ENCODE measurements at regions not wholly inside any gene's neighbourhood (a gene's known extent, or its start where the extent isn't known, plus 50 kb on each side); places are given as distances from the start of the nearest gene placed in this dataset.

DNA sequence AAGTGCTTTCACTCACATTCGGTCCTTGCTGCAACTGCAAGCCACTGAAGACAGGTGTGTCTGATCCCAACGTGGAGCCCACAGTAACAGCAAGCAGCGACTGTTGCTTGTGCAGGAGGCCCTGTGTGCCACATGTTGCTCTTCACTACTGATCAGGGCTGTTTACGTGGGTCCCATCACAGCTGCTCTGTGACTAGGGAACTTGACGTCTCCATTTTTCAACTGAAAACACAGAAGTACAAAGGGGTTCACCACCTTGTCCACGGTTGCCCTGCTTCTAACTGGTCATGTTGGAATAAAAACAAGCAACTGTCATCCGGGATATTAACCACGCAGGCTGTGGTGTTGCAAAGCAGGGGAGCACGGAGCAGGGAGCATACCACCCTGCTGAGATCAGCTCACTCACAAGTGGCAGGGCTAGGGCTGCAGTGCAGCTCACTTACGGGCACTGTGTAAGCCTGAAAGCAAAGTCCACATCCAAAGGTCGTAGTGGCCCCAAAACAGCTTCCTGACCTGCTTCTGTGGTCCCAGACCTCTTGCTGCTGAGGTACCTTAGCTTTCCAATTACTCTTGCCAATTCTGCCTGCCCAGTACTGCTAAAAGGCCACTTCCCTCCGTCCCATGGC lies 105.8 kb upstream of the DUSP22 start:
- no peak overlapping the region for H3K4me3 ChIP-seq (ENCODE audit: low read depth, low read length)
- peak; percentile 24 for DNase-seq (ENCODE audit: low read depth)
- TF ChIP-seq, protein P1, sequence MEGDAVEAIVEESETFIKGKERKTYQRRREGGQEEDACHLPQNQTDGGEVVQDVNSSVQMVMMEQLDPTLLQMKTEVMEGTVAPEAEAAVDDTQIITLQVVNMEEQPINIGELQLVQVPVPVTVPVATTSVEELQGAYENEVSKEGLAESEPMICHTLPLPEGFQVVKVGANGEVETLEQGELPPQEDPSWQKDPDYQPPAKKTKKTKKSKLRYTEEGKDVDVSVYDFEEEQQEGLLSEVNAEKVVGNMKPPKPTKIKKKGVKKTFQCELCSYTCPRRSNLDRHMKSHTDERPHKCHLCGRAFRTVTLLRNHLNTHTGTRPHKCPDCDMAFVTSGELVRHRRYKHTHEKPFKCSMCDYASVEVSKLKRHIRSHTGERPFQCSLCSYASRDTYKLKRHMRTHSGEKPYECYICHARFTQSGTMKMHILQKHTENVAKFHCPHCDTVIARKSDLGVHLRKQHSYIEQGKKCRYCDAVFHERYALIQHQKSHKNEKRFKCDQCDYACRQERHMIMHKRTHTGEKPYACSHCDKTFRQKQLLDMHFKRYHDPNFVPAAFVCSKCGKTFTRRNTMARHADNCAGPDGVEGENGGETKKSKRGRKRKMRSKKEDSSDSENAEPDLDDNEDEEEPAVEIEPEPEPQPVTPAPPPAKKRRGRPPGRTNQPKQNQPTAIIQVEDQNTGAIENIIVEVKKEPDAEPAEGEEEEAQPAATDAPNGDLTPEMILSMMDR (IDR thresholded peaks at IDR 0.05; ENCODE audit: insufficient read depth, low read depth, low read length) = no peak

DNA sequence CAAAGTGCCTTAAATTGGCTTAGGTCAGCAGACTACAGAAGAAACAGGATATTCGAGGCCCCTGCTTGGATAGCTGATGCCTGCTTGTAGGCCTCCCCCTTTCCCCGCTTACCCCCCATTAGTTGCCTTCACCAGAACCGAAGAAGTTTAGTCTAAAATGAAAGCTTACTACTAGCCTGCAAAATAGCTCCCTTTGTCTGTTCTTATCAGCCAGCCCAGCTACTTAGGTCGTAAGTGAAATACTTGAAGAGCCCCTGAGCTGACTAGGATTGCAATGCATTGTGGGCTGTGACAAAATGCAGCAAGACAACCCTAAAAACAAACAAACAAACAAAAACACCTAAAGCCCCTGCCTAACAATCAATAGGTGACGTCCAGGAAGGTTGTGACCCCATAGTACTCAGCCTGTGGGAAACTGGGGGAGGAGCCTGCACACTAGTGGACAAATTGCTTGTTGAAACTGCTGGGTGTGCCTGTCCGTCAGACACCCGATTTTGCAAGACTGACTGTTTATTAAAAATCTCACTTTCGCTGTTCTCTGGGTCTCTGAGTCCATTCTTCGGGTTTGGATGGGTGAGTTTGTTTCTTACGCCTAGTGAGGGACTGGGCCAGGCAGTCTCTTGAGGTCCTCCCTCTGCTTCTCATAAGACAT lies 105.0 kb upstream of the DUSP22 start:
- peak; percentile 4 for DNase-seq (ENCODE audit: low read depth)

DNA sequence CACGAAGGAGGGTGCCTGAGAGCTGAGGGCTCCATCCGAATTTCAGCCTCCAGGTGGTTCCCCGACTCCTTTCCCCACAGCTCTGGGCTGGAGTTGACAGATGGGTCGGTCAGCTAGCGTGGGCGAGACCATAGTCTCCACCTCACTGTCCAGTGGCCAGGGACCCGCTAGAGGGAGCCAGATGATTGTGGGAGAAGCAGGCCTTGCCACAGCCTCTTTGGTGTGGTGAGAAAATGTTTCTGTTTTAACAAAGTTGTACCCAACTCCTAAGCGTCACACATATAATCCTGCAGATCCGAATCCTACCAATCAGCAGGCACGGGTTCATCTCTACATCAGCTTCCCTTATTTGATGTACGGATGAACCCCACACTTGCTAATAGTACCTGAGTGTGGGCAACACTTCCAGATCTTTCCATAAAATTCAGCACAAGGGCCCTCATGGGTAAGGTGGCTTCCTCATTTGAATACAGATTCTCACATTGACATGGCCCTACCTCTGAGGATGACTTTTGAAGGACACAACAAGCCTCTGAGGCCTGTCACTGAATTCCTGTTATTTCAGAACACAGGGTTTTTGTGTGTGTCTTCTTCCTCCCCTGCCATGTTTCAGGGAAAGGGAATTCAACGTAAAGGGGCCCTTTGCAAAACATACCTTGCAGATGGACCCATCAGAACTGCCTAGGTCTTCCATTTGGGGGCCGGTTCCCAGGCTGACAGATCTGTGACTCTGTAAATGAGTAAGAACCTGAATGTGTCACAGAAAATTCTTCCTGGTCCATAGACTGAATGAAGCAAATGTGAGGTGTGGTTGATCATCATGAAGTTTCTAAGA lies 103.2 kb upstream of the DUSP22 start:
- TF ChIP-seq, protein P1 (IDR thresholded peaks at IDR 0.05; ENCODE audit: insufficient read depth, low read depth, low read length) = peak; percentile 89
- H3K4me3 ChIP-seq (ENCODE audit: low read depth, low read length) = no peak overlapping the region
- DNase-seq (ENCODE audit: low read depth) = peak; percentile 68

More for the DNA sequence above, 105.0 kb upstream of the DUSP22 start:
- H3K4me3 ChIP-seq (ENCODE audit: low read depth, low read length) = no peak overlapping the region
- TF ChIP-seq, protein P1 (IDR thresholded peaks at IDR 0.05; ENCODE audit: insufficient read depth, low read depth, low read length) = no peak

DNA sequence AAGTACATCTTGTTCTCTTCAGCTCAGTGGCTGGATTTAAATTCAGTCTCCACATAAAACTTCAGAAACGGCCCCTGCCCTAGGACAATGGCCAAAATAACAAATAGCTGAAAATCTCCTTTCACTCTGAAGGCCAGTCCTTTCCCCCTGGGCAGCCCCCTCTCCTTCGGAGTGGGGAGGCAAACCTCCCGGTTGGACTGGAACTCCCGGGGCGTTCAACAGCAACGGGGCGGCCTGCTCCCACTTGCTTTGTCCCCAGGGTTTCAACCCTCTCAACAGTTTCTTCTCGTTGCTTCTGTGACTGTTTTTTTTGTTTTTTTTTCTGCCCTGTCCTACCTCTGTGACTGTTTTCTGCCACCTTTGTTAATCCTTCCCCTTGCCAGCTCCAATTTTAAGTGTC lies 102.6 kb upstream of the DUSP22 start:
- TF ChIP-seq, protein P1 (IDR thresholded peaks at IDR 0.05; ENCODE audit: insufficient read depth, low read depth, low read length) = no peak
- DNase-seq (ENCODE audit: low read depth) = no peak
- no peak overlapping the region for H3K4me3 ChIP-seq (ENCODE audit: low read depth, low read length)

DNA sequence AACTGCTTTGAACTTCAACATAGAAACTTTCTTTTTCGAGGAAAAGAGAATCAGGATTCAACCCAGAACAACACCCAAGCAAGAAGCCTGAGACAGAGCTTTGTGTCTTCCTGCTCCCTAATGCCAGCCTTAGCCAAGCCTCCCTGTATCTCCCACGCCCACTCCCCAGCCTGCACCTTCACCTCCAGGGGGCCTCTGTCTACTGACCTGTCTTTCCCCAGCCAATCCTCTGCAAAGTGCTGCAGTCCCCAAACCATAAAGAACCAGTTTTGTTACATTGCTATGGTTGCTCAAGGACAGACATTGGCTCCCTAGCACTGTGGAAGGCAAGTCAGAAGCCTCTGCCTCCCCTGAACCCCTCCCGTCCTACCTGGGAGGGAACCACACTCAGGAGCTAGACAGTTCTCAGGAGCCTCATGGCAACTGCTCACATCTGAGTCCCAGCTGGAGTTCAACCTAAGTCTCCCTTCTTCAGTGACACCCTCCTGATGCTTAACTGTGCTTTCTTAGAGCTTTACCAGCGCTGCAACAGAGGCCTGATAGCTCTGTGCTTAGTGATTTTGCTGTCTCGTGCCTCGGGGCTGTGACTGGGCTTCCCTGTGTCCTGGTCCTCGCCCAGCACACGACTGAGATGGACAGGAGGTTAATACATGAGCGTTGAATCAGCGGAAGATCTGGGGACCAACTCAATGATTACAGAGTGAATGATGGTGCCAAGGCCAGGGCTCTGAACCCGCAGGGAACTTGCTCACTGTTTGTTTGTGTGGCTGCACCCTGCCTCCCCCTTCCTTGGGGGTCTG lies 101.5 kb upstream of the DUSP22 start:
- H3K4me3 ChIP-seq (ENCODE audit: low read depth, low read length) = no peak overlapping the region
- TF ChIP-seq, protein P1 (IDR thresholded peaks at IDR 0.05; ENCODE audit: insufficient read depth, low read depth, low read length) = no peak
- DNase-seq (ENCODE audit: low read depth) = no peak
